HG02678 (cell line): ENCODE measurements at regions not wholly inside any gene's neighbourhood (a gene's known extent, or its start where the extent isn't known, plus 50 kb on each side); places are given as distances from the start of the nearest gene placed in this dataset.
"Not testable (repeated sequence)": the region's sequence is repeated elsewhere in the genome, so short reads cannot be mapped to it uniquely, and the experiment has no call there.

Source experiments
- ATAC-seq: cut with Tn5 transposase; IDR thresholded peaks from one replicate; pipeline ENCODE4 v1.9.1; 2021; ENCODE audit warnings: mild to moderate bottlenecking, moderate library complexity; ENCODE audit not compliant: unreplicated experiment

GRCh38 chr5:114148253-114148652 lies 213.6 kb upstream of the KCNN2 start:
- ATAC-seq, result no peak

- ATAC-seq, result not testable (repeated sequence)
These were observed 213.1 kb upstream of the KCNN2 start for GRCh38 chr5:114148728-114149127.

DNA sequence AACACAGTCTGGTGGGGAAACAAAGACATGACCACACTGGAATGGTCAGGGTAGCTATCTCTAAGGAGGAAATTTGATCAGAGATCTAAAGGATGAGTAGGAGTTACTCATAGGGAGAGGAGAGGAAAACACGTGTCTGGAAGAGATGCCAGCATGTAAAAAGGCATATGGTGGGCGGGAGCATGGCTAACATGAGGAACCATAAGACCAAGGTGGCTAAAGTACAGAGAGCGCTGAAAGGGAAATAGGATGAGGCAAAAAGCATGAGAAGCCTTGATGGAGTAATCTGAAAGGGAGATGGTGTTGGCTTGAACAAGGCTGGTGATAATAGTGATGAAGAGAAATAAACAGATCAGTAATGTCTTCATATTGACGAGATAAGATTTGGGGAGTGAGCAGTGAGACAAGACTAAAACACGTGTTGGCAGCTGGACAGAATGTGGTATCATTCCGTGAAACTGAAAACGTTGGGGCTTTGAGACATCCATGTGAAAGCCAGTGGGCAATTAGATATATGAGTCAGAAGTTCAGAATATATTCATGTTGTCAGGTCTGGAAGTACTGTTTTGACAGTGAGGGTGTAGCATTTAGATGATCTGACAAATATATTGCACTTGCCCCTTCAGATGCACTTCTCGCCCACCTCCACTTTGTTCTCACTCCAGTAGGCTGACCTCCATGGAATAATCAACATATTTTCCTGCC lies 209.1 kb upstream of the KCNN2 start:
- no peak for ATAC-seq

DNA sequence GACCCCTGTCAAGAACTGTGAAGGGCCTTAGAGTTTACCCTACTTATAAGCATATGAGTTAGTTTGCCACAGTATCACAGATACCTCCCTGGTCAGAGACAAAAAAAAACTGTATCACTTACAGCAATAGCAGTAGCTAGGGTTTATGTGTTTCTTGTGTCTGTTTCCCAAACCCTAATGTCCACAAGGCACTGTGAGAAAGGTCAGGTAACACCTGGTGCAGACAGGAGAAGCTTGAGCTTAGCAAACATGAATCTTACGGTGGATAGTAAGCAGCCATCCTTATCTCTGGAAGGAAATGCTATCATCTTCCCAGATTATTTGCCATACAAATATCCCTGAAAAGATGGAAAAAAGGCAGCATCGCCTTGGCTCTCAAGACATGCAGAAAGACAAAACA lies 208.5 kb upstream of the KCNN2 start:
- ATAC-seq, result no peak

DNA sequence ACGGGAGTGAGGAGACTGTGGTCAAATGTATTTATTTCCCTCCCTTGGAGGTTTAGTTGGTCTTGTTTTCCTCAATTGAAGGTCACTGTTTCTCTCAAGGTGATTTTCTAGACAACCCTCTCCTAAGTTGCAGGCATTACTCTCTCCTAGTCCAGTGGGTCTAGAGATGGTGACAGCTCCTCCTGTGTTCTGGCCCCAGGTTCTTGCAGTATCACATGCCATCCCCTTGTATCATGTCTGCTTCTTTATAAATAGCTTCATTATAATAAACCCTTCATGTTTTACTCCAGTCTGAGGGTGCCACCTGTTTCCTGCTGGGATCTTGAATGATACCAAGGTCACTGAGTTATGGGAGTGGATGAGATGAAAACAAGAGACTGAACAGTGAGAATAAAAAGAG lies 208.0 kb upstream of the KCNN2 start:
- ATAC-seq, result no peak

- ATAC-seq, result no peak
These were observed 195.8 kb upstream of the KCNN2 start for GRCh38 chr5:114166081-114166480.

DNA sequence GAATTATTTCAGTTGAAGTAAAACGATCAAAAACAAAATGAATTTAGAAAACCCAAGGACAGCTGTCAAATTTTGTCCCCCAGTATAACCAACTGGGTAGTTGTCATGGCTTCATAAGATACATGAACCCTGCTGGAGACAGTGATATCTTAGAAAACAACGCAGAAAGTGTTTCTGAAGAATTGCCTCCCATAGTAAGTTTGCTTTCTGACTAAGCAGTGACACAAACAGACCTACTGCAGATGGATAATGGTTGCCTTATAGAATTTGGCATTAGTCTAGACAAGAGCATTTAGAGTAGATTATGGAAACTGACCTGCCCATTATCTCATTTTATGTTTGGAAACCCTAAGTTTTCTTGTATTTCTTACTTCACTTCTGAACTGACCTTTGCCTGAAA lies 187.7 kb upstream of the KCNN2 start:
- no peak for ATAC-seq

GRCh38 chr5:114174837-114175236 lies 187.0 kb upstream of the KCNN2 start:
- ATAC-seq, result no peak

DNA sequence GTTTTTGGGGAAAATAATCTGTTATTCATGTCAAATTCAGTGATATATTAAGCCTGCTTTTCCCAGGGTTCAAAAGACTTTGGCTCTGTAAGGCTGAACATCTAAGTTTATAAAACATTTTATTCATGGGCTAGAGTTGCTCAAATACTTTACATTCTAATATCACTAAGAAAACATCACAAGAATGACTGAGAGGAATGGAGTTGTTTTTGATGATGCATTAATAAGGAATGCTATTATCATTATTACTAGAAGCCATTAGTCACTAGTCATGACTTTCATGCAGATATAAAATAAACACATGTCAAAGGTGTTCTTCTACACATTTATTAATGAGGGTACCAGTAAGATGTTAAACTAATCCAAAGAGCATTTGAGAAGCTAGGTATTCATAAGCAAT lies 185.5 kb upstream of the KCNN2 start:
- ATAC-seq, result no peak

DNA sequence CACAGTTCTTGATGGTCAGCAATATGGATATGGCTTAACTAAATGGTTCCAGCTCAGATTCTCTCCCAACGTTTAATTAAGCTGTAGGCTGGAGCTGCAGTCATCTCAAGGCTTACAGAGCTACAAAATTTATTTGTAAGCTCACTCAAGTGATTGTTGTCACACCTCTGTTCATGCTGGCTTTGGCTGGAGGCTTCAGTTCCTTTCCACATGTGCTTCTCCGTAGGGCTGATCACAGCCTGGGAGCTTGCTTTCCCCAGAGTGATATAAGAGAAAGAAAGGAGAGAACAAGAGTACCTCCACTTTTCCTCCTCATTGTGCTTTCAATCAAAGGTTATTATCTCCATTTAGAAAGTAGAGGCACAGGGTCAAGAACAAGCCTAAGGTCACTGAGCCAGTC lies 182.7 kb upstream of the KCNN2 start:
- no peak for ATAC-seq

GRCh38 chr5:114184006-114184405 lies 177.9 kb upstream of the KCNN2 start:
- no peak for ATAC-seq

- ATAC-seq, result no peak
These were observed 176.6 kb upstream of the KCNN2 start for GRCh38 chr5:114185274-114185673.

- no peak for ATAC-seq
These were observed 170.4 kb upstream of the KCNN2 start for GRCh38 chr5:114191441-114191840.

DNA sequence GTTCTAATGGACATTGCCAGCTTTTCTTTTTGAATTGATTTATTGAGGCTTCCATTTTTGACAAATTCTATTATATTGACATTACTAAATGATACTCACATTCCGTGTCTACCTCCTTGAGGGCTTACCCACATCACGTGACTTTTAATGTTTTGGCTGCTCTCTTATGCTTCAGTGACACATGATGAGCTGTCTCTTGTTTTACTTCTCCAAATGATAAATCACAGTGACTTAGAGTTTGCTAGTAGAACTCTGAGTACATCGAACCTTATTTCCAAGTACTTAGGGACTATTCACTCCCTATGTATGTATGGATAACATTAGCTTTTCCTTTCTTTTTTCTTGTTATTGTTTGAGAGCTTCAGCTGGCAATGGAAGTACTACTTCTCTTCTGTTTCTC lies 169.8 kb upstream of the KCNN2 start:
- no peak for ATAC-seq

DNA sequence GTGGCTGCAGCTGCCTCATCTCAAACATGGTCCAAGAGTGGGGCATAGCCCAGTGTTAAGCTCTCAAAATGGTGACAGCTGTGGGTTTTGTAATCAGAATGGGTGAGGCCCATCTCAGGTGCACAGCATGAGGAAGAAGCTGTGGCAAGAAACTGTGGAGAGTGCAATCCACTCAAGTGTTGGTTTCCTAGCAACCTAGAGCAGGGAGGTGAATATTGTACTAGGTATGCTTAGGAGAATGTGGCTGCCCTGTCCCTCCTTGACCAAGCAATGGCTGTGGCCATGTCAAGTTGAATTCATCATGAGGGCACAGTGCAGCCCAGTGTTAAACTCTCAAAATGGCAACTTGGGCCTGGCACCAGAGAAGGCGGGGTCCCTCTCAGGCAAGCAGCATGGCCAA lies 160.5 kb upstream of the KCNN2 start:
- no peak for ATAC-seq

GRCh38 chr5:114204923-114205322 lies 156.9 kb upstream of the KCNN2 start:
- no peak for ATAC-seq

GRCh38 chr5:114206640-114207039 lies 155.2 kb upstream of the KCNN2 start:
- no peak for ATAC-seq

GRCh38 chr5:114207615-114208014 lies 154.3 kb upstream of the KCNN2 start:
- ATAC-seq, result no peak

GRCh38 chr5:114208120-114208519 lies 153.8 kb upstream of the KCNN2 start:
- ATAC-seq, result no peak

DNA sequence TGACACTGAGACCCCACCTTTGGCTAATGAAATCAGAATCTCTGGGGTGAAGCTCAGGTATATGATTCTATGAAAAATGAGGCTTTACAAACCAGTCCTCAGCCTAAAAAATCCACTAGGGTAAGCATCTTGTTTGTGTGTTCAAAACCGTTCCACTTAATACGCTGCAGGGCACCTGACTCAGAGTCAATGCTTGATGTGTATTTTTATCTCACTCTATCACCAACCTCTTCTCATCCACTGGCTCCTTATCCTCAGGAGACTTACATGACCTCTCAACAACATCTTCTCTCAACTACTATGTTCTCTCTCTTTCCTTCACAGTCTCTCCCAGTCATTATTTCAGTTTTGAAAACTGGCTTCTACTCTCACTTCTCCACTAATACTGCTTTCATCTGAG lies 153.3 kb upstream of the KCNN2 start:
- no peak for ATAC-seq

DNA sequence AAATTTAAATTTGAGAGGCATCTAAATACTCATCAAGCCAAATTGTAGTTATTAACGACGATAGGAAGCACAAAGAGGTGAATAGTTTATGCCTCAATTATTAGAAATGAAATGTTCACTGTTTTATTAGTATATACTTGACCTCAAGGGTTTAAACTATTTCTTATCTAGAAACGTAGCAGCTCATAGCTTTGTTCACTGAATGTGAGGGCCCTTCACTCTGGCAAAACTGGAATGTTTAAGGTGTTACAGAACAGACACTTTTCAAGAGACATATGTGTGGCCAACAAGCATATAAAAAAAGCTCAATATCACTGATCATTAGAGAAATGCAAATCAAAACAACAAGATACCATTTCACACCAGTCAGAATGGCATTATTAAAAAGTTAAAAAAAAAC lies 151.2 kb upstream of the KCNN2 start:
- no peak for ATAC-seq

- no peak for ATAC-seq
These were observed 140.1 kb upstream of the KCNN2 start for GRCh38 chr5:114221807-114222206.

GRCh38 chr5:114223866-114224265 lies 138.0 kb upstream of the KCNN2 start:
- ATAC-seq, result no peak
